SU-DHL-6 (cell line): ENCODE measurements at regions not wholly inside any gene's neighbourhood (a gene's known extent, or its start where the extent isn't known, plus 50 kb on each side); places are given as distances from the start of the nearest gene placed in this dataset.
"Not testable (repeated sequence)": the region's sequence is repeated elsewhere in the genome, so short reads cannot be mapped to it uniquely, and the experiment has no call there.

Experiments
- H2AFZ ChIP-seq: fragments of 200-600 bp; sonication (generic); 2 replicates; pipeline ENCODE4 v1.6.1; 2014; ENCODE audit warnings: low read depth, mild to moderate bottlenecking, moderate library complexity, mixed read lengths, antibody characterized with exemption, low read length; ENCODE audit not compliant: severe bottlenecking
- H3F3A ChIP-seq: fragments of 200-600 bp; shearing (Covaris generic); 2 replicates; pipeline ENCODE4 v1.6.0; 2016; ENCODE audit warnings: antibody characterized with exemption, mild to moderate bottlenecking; ENCODE audit not compliant: insufficient read depth
- H3K27ac ChIP-seq: fragments of 200-600 bp; sonication (generic); 2 replicates; pipeline ENCODE4 v1.5.1; 2016; ENCODE audit warnings: low read depth, mild to moderate bottlenecking, low read length, moderate library complexity, mixed read lengths
- H3K27me3 ChIP-seq: fragments of 200-600 bp; sonication (generic), shearing (Covaris generic); 2 replicates; pipeline ENCODE4 v1.6.0; 2014; ENCODE audit warnings: mild to moderate bottlenecking, low read length
- H3K36me3 ChIP-seq: fragments of 200-600 bp; sonication (generic); 2 replicates; pipeline ENCODE4 v1.6.1; 2014; ENCODE audit warnings: mild to moderate bottlenecking, low read length, mixed read lengths
- H3K4me2 ChIP-seq: fragments of 300-600, 200-600 bp; shearing (Covaris generic), sonication (generic); 2 replicates; pipeline ENCODE4 v1.6.0; 2014; ENCODE audit warnings: low read length, low read depth, mild to moderate bottlenecking; ENCODE audit not compliant: poor library complexity, severe bottlenecking
- H3K4me3 ChIP-seq: fragments of 200-600 bp; sonication (generic); 2 replicates; pipeline ENCODE4 v1.5.1; 2014; ENCODE audit warnings: antibody characterized with exemption, low read length, mild to moderate bottlenecking, mixed read lengths; ENCODE audit not compliant: insufficient read depth, poor library complexity, severe bottlenecking
- H3K79me2 ChIP-seq: fragments of 200-600 bp; sonication (generic); 2 replicates; pipeline ENCODE4 v1.6.1; 2014; ENCODE audit warnings: mild to moderate bottlenecking, low read length, moderate library complexity; ENCODE audit not compliant: insufficient read depth
- H3K9ac ChIP-seq: fragments of 200-600 bp; sonication (generic); 2 replicates; pipeline ENCODE4 v1.7.0; 2014; ENCODE audit warnings: mild to moderate bottlenecking, low read length
- H3K9me2 ChIP-seq: fragments of 200-600 bp; sonication (generic); replicated peaks from 2 replicates; pipeline ENCODE4 v1.6.1; 2014; ENCODE audit warnings: low read length; ENCODE audit not compliant: insufficient read depth
- H3K9me3 ChIP-seq: fragments of 200-600 bp; sonication (generic); 2 replicates; pipeline ENCODE4 v1.6.1; 2014; ENCODE audit warnings: low read length, mixed read lengths; ENCODE audit not compliant: insufficient read depth
- H4K20me1 ChIP-seq: fragments of 200-600 bp; sonication (generic); 2 replicates; pipeline ENCODE4 v1.6.1; 2014; ENCODE audit warnings: low read depth, mild to moderate bottlenecking, antibody characterized with exemption, low read length, moderate library complexity, mixed read lengths
- EZH2phosphoT487 ChIP-seq: fragments of 200-600 bp; sonication (generic), shearing (Covaris generic); conservative IDR thresholded peaks from 2 replicates; pipeline ENCODE4 v1.6.1; 2018; ENCODE audit warnings: mild to moderate bottlenecking, antibody characterized with exemption, low read length, moderate library complexity, mixed read lengths
- TF ChIP-seq, protein P1 (sequence below): fragments of 200-600 bp; sonication (generic); IDR thresholded peaks from one replicate; pipeline ENCODE4 v1.5.1; 2017; ENCODE audit warnings: antibody characterized with exemption, mild to moderate bottlenecking, low read length, moderate library complexity; ENCODE audit not compliant: insufficient read depth, poor library complexity, severe bottlenecking

DNA sequence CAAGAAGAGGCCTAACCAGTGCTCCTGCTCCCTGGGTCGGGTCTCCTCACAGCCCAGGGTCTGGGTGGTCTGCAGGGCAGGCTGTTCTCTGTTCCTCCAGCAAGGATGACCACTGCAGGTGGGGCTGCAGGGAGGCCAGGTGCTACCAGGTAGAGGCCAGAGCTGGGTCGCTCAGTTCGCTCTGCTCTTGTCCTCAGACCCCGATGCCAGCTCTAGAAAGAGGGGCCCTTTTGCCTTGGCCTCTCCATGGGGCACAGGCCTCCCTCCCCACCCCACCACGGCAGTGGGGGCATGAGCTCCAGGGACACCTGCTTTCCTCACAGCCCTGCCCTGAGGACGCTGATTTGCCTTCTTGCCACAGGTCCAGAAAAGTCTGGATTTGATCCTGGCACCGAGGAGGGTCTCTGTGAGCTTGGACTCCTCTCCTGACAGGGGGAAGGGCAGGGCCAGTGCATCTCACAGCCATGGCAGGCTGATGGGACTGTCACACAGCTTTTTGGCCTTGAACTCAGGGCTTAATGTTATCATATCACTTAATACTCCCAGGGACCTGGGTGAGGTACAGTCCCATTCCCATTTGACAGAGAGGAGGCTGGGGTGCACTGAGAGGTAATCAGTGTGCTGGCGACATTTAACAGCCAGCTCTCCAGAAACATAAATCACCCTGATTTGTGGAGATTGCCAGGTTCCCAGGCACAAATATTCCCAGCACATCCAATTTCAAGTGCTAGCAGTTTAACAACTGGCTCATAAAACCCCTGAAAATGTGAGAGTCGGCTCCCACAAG, 273.0 kb upstream of the SFSWAP start:
- Histone ChIP-seq H3K4me3 (no peak overlapping the region), H3K9me3 (no peaks in the 10 kb centered on the region), H3K36me3 (no peaks in the 10 kb centered on the region), H3K9ac (no peak overlapping the region), H2AFZ (no peak overlapping the region), H3K4me2 (no peak overlapping the region), H3K27me3 (no peaks in the 10 kb centered on the region), H3K79me2 (no peaks in the 10 kb centered on the region), H3K27ac (no peak overlapping the region), H3F3A (no peaks in the 10 kb centered on the region), H3K9me2 (no peaks in the 10 kb centered on the region), H4K20me1 (no peaks in the 10 kb centered on the region)
- no peak for TF ChIP-seq EZH2phosphoT487
- TF ChIP-seq, protein P1, sequence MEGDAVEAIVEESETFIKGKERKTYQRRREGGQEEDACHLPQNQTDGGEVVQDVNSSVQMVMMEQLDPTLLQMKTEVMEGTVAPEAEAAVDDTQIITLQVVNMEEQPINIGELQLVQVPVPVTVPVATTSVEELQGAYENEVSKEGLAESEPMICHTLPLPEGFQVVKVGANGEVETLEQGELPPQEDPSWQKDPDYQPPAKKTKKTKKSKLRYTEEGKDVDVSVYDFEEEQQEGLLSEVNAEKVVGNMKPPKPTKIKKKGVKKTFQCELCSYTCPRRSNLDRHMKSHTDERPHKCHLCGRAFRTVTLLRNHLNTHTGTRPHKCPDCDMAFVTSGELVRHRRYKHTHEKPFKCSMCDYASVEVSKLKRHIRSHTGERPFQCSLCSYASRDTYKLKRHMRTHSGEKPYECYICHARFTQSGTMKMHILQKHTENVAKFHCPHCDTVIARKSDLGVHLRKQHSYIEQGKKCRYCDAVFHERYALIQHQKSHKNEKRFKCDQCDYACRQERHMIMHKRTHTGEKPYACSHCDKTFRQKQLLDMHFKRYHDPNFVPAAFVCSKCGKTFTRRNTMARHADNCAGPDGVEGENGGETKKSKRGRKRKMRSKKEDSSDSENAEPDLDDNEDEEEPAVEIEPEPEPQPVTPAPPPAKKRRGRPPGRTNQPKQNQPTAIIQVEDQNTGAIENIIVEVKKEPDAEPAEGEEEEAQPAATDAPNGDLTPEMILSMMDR, result no peak

DNA sequence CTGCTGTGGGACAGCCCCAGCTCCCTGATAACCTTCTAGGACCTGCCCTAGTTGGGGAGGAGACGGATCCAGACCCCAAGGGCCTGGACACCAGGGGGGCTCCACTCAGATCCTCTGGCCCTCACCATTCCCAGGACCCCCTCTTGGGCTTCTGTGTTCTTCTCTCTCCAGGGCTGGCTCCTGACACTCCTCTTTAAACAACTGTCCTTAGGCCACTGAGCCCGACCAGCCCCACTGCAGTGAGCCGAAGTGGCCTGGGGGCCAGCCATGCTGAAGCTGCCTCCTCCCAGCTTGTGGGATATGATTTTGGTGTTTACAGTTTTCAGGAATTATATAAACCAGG, 272.4 kb upstream of the SFSWAP start:
- not testable (repeated sequence) for H3K9me2 ChIP-seq, H3K4me3 ChIP-seq, H3K27ac ChIP-seq, H3K9me3 ChIP-seq, H3K79me2 ChIP-seq, H3K27me3 ChIP-seq, H2AFZ ChIP-seq, H3K4me2 ChIP-seq, H3F3A ChIP-seq, H3K9ac ChIP-seq, H4K20me1 ChIP-seq, H3K36me3 ChIP-seq

DNA sequence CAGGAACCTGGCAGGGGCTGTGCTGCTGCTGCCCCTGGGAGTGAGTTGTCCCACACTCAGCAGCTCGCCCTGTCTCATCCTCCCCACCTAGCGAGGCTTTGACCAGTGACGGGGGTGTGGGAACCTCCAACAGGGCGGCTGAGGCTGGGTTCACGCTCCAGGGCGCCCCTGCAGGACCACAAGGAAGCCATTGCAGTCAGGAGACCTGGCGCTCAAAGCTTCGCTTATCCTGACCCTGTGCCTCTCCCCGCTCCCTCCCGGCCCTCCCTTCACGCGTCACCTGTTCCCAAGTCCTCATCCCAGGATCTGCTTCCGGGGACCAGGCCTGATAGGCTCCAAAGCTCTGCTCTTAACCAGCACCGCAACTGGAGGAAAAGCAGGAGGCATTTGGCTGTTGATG, 272.0 kb upstream of the SFSWAP start:
- Histone ChIP-seq H3K9ac (no peak overlapping the region), H3K9me2 (no peaks in the 10 kb centered on the region)

DNA sequence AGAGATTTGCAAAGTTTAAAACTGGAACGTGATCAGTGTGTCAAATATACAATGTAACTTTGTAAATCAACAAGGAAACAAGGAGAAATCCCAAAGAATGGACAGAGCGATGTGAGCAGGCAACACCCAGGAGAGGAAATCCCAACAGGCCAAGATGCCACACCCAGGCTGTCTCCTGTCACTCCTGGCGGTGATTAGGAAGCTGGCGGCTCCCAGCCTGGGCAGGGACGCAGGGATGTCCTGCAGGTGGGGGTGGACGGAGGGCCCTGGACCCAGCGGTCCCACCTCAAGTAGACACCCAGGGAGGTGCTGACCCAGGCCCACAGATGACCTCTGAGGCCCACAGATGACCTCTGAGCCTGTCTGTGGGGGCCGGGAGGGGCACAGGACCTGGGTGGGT, 271.1 kb upstream of the SFSWAP start:
- not testable (repeated sequence) for H3F3A ChIP-seq, H3K79me2 ChIP-seq, H3K4me3 ChIP-seq, H3K9ac ChIP-seq, H3K9me2 ChIP-seq, H3K4me2 ChIP-seq, H3K27ac ChIP-seq, H4K20me1 ChIP-seq, H2AFZ ChIP-seq, H3K36me3 ChIP-seq, H3K9me3 ChIP-seq, H3K27me3 ChIP-seq

More for the DNA sequence above, 272.0 kb upstream of the SFSWAP start:
- Histone ChIP-seq H3F3A (no peaks in the 10 kb centered on the region), H3K27me3 (no peaks in the 10 kb centered on the region), H3K9me3 (no peaks in the 10 kb centered on the region), H3K27ac (no peak overlapping the region), H3K36me3 (no peaks in the 10 kb centered on the region), H2AFZ (no peak overlapping the region), H3K4me2 (no peak overlapping the region), H4K20me1 (no peaks in the 10 kb centered on the region), H3K79me2 (no peaks in the 10 kb centered on the region), H3K4me3 (no peak overlapping the region)
- TF ChIP-seq EZH2phosphoT487, result no peak
- TF ChIP-seq, protein P1, result no peak

DNA sequence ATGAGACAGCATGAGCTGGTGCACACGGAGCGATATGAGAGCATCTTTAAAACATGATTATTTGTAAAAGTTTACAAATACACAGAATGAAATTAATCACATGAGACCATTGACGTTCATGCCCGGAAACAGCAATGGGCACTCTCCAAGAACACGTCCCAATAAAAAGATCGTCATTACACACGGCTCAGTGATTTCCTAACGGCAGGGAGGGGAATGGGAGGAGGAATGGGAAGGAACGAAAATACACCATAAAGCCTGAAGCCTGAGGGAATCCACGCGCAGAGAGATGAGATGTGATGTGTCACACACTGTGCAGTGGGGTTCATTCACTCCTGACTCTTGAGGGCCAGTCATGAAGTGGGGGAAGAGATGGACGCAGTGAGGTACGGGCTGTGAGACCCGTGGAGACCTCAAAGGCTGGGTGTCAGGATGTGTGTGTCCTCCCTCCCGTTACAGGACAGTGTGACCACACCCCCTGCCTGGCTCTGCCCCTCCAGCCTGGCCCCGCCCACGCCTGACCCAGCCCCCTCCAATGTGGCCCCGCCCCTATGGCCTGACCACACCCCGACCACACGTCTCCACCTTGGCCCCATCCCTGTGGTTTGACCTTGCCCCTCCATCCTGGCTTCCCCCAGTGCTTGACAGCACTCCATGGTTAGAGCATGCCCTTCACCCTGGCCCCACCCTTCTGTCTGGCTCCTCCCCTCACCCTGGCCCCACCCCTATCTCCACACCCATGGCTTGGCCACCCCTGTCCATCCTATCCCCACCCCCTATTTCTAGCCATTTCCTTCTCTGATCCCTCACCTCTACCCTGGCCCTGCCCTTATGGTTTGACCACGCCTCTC, 270.5 kb upstream of the SFSWAP start:
- not testable (repeated sequence) for H3K4me2 ChIP-seq, H3K27me3 ChIP-seq, H3K9me3 ChIP-seq, H3K4me3 ChIP-seq, H3F3A ChIP-seq, H4K20me1 ChIP-seq, H3K79me2 ChIP-seq, H2AFZ ChIP-seq, H3K36me3 ChIP-seq, H3K27ac ChIP-seq, H3K9me2 ChIP-seq, H3K9ac ChIP-seq
